HepG2 (cell line): ENCODE measurements at regions not wholly inside any gene's neighbourhood (a gene's known extent, or its start where the extent isn't known, plus 50 kb on each side); places are given as distances from the start of the nearest gene placed in this dataset.

Experiments
- BRCA1 ChIP-seq: sonication (generic); formaldehyde crosslinking; IDR thresholded peaks from 2 replicates; pipeline ENCODE4 v1.4.0; 2020; ENCODE audit warnings: missing genetic modification reagents
- CAMTA2 ChIP-seq: sonication (generic); formaldehyde crosslinking; IDR thresholded peaks from 2 replicates; pipeline ENCODE4 v1.4.0; 2020; ENCODE audit warnings: mild to moderate bottlenecking, missing genetic modification reagents, borderline replicate concordance
- HOXA7 ChIP-seq: sonication (generic); formaldehyde crosslinking; IDR thresholded peaks from 2 replicates; pipeline ENCODE4 v1.8.1; 2022; ENCODE audit warnings: mild to moderate bottlenecking, missing genetic modification reagents, moderate library complexity
- MED1 ChIP-seq: sonication (generic); formaldehyde crosslinking; IDR thresholded peaks from 2 replicates; pipeline ENCODE4 v1.4.0; 2020; ENCODE audit warnings: missing genetic modification reagents
- PRDM15 ChIP-seq: sonication (generic); formaldehyde crosslinking; IDR thresholded peaks from 2 replicates; pipeline ENCODE4 v1.4.0; 2020; ENCODE audit warnings: missing genetic modification reagents
- ZNF124 ChIP-seq: sonication (generic); formaldehyde crosslinking; IDR thresholded peaks from 2 replicates; pipeline ENCODE4 v1.4.0; 2020; ENCODE audit warnings: missing genetic modification reagents
- ZNF569 ChIP-seq: sonication (generic); formaldehyde crosslinking; IDR thresholded peaks from 2 replicates; pipeline ENCODE4 v1.5.0; 2020; ENCODE audit warnings: mild to moderate bottlenecking, missing genetic modification reagents, moderate library complexity, borderline replicate concordance
- TF ChIP-seq, protein P1 (sequence below): IDR thresholded peaks from 2 replicates; pipeline ENCODE4 v1.6.1; 2016; ENCODE audit warnings: low read depth, control low read depth
- TF ChIP-seq, protein P2 (sequence below): IDR thresholded peaks from 2 replicates; pipeline ENCODE4 v1.6.1; 2012; ENCODE audit warnings: inconsistent platforms

DNA sequence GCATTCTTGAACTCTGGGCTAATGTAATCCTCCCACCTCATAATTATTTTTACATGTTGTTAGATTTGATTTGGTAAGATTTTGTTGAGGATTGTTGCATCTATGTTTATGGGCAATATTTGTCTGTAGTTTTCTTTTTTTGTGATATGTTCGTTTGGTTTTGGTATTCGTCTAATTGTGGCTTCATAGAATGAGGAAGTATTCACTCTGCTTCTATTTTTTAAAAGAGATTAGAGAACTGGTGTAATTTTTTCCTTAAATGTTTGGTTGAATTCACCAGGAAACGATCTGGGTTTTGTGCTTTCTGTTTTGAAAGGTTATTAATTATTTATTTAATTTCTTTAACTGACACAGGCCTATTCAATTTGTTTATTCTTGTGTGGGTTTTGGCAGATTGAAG, 161.2 kb upstream of the NUDT6 start:
- TF ChIP-seq PRDM15 (CRISPR knock-in tag), result no peak
- TF ChIP-seq, protein P1, sequence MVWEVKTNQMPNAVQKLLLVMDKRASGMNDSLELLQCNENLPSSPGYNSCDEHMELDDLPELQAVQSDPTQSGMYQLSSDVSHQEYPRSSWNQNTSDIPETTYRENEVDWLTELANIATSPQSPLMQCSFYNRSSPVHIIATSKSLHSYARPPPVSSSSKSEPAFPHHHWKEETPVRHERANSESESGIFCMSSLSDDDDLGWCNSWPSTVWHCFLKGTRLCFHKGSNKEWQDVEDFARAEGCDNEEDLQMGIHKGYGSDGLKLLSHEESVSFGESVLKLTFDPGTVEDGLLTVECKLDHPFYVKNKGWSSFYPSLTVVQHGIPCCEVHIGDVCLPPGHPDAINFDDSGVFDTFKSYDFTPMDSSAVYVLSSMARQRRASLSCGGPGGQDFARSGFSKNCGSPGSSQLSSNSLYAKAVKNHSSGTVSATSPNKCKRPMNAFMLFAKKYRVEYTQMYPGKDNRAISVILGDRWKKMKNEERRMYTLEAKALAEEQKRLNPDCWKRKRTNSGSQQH (CRISPR knock-in tag), result no peak
- TF ChIP-seq, protein P2, sequence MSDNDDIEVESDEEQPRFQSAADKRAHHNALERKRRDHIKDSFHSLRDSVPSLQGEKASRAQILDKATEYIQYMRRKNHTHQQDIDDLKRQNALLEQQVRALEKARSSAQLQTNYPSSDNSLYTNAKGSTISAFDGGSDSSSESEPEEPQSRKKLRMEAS, result no peak
- no peak for TF ChIP-seq BRCA1 (CRISPR knock-in tag)
- TF ChIP-seq ZNF124 (CRISPR knock-in tag), result no peak
- no peak for TF ChIP-seq HOXA7 (CRISPR knock-in tag)
- TF ChIP-seq ZNF569 (CRISPR knock-in tag), result no peak
- no peak for TF ChIP-seq CAMTA2 (CRISPR knock-in tag)
- no peak for TF ChIP-seq MED1 (CRISPR knock-in tag)
